TTC549 (cell line): ENCODE measurements at regions not wholly inside any gene's neighbourhood (a gene's known extent, or its start where the extent isn't known, plus 50 kb on each side); places are given as distances from the start of the nearest gene placed in this dataset.

Experiments
- FAIRE-seq: peaks from 2 replicates; lab custom pipeline; 2012; peaks lifted over from hg19 to GRCh38; lab: Jason Lieb, UNC

DNA sequence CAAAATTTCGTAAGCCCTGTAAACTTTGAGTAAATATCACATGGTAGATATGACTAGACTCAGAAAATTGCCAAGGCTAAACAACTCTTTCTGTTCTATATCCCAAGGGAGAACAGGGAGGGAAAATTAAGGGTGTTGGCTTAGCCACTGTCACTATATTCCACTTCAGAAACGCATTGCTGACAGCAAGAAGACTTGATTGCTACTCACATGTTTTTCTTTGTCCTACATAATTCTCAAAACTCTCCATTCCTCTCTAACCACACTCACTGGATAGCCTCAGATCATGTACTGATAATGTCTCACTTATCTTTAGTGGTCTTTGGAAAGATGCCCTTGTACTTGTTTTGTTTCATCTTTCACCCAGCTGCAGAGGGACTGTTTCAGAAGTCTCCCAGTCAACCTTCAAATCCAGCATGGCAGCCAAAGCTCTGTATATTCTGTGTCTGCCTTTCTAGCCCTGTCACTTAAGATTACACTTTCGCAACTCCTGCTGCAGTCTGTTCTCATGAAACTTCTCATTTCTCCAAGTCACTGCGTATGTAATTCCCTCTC, 582.4 kb upstream of the FZD8 start:
- FAIRE-seq: no peak

DNA sequence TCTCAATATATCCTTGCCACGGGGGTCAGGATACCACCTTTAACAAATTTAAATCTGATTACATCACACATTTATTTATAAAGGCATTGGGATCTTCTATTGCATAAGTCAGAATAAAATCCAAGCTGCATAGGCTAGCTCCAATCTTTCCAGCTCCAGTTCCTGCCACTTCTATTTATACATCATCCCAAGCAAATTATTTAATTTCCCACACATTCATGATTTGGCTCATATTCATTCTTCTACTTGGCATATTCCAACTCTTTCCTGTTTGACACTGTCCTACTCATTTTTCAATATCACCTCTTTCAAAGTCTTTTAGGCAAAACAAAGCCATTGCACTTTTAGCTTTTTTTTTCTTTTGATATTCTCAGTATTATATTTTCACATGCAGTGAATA, 579.0 kb upstream of the FZD8 start:
- no peak for FAIRE-seq

DNA sequence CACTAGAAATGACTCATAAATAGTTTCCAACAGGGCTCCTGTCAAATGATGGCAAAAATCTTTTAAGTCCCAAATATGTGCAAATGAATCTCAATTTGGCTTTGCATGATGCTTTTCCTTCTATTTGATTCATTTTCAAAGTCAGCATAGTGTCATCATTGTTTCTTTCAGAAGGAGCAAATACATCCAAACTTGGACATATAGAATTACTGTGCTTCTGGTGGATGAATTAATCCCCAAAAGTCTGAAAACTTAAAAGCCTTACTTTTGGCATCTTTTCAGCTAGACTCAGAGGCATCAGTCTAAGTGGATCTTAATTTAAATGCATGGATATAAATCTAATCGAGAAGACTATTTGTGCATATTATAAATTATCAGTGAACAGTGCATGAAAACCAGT, 578.1 kb upstream of the FZD8 start:
- no peak for FAIRE-seq

DNA sequence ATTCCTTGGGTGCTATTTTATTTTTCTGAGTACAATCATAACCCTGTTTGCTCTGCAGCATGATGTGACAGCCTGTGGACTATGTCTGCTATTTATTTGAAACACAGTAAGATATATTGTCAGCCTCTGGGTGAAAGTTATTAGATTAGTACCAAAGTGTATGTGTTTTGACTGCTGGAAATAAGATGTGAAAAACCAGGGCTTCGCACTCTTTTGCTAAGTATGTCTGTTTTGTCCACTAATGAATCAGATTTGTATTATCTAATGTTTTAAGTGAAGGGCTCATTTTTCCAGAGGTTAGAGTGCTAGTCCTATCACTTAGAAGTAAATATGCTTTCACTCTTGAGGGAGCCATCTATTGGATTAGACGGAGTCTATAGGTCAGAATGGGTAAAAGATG, 569.8 kb upstream of the FZD8 start:
- FAIRE-seq: no peak

DNA sequence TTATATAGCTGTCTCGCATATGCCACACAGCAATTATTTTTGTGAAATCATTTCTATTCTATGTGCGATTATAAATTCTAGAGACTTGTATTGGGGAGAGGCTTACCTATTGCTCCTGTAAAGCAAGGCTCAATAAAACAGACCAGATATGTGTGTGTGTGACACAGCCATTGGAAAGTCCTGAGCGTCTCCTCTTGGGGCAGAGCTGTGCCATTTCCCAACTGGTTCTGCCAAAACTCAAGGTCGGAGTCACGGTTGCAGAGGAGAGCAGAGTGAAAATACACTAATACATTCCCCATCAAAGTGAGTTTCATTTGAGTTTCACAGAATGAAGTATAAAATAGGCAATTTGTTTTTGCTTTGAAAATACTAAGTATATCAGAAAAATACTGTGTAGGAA, 567.4 kb upstream of the FZD8 start:
- FAIRE-seq: no peak

GRCh38 chr10:36202881-36203280, 560.8 kb upstream of the FZD8 start:
- no peak for FAIRE-seq

DNA sequence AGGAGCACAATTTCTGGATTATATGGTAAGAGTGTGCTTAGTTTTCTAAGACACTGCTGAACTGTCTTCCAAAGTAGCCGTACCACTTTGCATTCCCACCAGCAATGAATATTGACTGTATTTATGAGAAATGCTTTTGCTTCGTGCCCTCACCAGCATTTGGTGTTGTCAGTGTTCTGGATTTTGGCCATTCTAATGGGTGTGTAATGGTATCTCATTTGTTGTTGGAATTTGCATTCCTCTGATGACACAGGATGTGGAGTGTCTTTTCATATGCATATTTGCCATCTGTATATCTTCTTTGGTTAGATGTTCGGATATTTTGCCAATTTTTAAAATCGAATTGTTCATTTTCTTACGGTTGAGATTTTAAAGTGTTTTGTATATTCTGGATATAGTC, 558.5 kb upstream of the FZD8 start:
- no peak for FAIRE-seq

DNA sequence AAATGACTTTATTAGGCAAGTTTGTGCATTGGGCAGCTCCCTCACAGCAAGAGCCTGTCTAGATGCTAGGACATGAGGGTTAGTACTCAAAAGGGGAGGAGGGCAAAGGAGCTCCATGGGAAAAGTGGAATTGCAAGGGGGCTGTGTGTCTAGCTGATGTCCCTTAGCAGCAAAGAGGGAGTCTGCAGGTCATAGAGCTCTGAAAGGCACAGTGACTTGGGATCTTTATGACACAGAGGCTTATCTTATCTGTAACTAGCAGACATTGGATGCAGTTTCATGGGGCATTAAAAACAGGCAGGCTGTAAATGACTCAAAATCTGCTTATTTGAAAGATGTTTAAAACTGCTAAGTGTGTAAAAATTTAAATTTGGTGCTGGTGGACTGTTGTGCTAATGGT, 556.2 kb upstream of the FZD8 start:
- no peak for FAIRE-seq

DNA sequence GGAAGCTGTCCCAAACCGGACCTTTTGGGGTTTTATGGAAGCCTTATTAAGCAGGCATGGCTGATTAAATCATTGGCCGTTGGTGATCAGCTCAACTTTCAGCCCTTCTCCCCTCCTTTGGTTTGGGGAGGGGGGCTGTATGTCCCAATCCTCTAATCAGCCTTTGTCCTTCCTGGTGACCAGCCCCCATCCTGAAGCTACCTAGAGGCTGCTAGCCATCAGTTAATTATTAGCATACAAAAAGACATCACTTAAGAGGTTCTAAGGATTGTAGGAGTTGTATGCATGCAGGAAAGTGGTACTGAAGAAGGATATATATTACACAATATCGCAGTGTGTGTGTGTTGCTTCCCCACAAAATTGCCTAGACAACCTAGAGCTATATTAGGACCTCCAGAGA, 553.3 kb upstream of the FZD8 start:
- no peak for FAIRE-seq

DNA sequence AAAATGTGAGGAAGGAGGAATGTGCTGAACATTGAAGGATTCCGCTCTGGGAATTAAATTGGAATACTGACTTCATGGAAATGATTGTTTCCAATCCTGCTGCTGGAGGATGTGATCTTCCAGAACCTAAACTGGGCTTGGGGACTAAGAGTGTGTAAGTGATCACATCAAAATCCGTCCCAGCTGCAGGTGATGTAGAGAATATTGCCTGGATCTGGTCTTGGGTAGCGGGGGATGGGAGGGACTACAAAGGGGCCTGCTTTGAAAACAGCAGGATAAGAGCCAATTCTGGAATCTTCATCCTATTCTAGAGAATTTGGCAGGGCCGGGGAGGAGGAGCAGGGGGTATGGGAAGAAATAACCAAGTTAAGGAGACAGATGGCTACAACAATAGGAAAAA, 552.2 kb upstream of the FZD8 start:
- FAIRE-seq: no peak

DNA sequence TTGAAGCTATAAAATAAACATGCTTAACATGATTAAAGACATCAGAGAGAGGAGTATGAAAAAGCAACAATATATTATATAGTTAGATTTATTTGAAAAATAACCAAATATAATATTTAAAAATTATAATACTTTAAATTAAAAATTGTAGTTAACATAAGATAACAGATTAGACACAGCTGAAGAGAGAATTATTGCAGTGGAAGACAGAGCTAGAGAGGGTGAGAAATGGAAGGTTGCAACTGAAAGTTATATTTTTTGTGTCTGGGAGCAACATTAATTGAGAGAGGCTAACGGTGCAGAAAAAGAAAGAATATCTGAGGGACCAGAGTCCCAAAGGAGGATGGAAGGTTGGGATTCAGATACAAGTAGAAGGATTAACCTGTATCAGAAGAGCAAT, 548.9 kb upstream of the FZD8 start:
- peak; percentile 17 for FAIRE-seq

GRCh38 chr10:36188461-36188860, 546.4 kb upstream of the FZD8 start:
- FAIRE-seq: no peak

DNA sequence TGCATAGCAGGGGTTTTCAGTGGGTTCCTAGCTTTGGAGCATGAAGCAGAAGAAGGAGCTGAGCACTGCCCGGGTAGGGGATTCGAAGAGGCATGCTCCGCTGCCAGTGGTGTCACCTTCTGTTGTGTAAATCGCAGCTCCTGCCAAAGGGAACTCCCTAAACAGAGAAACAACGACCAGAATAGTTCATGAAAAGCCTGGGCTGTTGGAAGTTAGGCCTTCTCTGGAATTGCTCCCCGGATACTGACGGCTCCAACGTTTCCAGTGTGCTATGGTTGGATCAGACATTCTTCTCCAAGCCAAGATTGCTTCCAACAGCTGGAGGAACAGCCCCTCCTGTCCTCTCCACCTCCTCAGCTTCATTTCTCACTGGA, 546.0 kb upstream of the FZD8 start:
- FAIRE-seq: no peak

- FAIRE-seq: no peak
These were observed 545.4 kb upstream of the FZD8 start for GRCh38 chr10:36187380-36188079.

GRCh38 chr10:36185097-36185496, 543.0 kb upstream of the FZD8 start:
- FAIRE-seq: no peak

DNA sequence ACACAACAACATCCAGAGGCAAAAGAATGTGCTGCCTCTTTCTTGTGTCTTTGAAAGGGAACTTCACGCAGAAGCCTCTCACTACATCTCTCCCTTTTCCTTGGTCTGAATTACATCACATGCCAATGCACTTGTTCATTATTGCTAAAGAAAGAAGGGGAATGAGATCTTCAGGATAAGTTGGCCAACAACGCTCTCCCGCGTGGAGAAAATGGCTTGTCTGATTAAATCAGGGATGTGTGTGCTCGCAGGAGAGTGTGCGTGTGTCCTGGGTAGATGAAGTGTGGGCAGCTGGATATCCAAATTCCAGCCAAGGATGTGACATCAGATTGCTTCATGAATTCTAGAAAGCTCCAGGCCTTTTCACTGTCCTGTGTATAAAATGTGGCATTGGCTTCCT, 541.6 kb upstream of the FZD8 start:
- FAIRE-seq: no peak

DNA sequence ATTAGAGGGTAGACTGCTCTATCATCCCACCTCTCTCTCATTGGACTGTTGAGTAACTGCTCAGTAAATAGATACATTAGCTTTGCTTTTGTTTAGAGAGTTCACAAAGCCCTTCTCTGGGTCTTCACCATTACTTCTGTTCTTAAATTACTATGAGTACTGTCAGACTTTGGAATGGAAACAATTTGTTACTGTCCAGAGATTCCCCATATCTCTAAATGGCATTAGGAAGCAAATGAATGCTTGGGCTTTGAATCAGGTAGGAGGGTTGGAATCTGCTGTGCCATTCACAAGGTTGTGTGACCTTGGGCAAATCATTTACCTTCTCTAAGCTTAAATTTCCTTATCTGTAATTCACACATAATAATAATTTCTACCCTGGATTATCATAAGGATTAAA, 541.0 kb upstream of the FZD8 start:
- FAIRE-seq: no peak

DNA sequence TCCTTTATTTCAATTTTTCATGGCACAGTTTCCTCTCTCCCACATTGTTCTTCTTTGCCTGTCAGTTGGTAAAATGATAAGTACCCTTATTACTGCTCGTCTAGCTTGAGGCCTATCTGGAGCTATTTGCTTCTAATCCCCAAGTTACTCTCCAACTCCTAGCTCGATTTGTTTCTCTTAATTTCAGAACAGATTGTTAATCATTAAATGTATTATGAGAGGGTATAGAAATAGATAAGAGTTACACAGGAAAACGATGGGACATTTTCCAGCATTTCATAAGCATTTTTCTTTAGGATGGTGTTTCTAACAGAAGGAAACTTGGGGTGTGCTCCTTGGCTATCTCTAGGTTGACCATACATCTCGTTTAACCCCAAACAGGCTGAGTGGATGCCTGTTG, 540.5 kb upstream of the FZD8 start:
- FAIRE-seq: no peak

- FAIRE-seq: no peak
These were observed 540.1 kb upstream of the FZD8 start for GRCh38 chr10:36182179-36182566.

DNA sequence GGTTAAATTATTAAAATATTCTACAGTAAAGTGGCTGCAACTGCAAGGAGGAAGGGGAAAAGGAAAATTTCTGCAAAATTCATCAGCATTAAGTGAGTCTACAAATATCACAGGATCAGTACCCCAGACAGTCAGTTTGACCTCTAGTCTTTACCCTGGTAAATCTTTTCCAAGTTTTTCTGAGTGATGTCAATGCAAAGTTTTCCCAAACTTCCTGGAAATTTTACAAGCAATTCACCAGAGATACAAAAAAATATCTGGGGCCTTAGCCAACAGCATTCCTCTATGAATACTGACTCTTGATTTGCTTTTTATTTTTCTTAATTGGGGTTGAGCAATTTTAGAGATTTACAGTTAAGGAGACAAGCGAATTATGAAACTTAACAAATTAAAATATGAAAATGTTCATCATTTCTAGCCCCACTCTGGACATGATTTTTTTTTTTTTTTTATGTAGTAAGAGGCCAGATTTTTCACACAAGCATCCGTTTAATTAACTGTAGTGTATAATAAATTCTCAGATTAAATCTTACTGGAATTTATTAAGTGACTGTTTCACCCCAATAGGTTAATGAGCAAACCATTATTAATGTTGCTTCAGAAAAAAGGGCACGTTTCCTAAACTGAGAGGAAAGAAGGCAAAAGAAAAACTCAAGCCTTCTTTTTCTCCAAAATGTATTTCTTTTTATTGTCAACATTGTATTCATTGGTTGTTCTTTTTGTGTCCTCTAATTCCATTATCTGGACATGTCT, 539.5 kb upstream of the FZD8 start:
- no peak for FAIRE-seq

DNA sequence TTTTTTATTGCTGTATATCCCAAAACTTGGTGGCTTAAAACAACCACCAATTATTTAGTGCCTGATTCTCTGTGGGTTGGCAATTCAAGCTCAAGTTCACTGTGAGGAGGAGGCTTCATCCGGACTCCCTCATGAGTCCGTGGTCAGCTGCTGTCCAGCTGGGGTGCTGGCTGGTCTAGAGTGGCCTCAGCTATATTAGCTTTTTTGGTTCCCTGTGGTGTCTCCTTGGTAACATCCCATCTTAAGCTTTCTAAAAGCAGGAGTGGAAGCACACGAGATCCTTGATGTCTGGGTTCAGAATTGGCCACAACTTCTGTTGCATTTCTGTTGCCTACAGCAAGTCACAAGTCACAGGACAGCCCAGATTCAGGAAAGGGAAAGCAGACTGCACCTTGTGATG, 536.5 kb upstream of the FZD8 start:
- FAIRE-seq: no peak

- no peak for FAIRE-seq
These were observed 535.0 kb upstream of the FZD8 start for GRCh38 chr10:36177071-36177470.

- FAIRE-seq: no peak
These were observed 533.9 kb upstream of the FZD8 start for GRCh38 chr10:36175954-36176353.

GRCh38 chr10:36173364-36173763, 531.3 kb upstream of the FZD8 start:
- FAIRE-seq: no peak
